Colonic mucosa (tissue), 4 donors: ENCODE measurements at regions not wholly inside any gene's neighbourhood (a gene's known extent, or its start where the extent isn't known, plus 50 kb on each side); places are given as distances from the start of the nearest gene placed in this dataset.

Experiments used
- DNase-seq: peaks from one replicate; pipeline ENCODE4 v3.0.0-alpha.2; 2020
- H3K27ac ChIP-seq: fragments of 200-600 bp; one replicate; pipeline ENCODE4 v1.8.0; 2021
- H3K27me3 ChIP-seq: fragments of 200-600 bp; one replicate; pipeline ENCODE4 v1.8.0; 2021
- H3K36me3 ChIP-seq: fragments of 200-600 bp; one replicate; pipeline ENCODE4 v1.8.0; 2021
- H3K4me1 ChIP-seq: fragments of 200-600 bp; one replicate; pipeline ENCODE4 v1.8.0; 2021; ENCODE audit warnings: mild to moderate bottlenecking
- H3K4me3 ChIP-seq: fragments of 200-600 bp; one replicate; pipeline ENCODE4 v1.8.0; 2021
- H3K9ac ChIP-seq, 2 donors: one replicate each; pipeline ENCODE4 v1.7.0; 2013; ENCODE audit warnings: control low read depth in 2 of 2, low read depth in 2 of 2, low read length in 2 of 2
- H3K9me3 ChIP-seq: fragments of 200-600 bp; one replicate; pipeline ENCODE4 v1.8.0; 2021
- CTCF ChIP-seq: fragments of 200-600 bp; IDR thresholded peaks from one replicate; pipeline ENCODE4 v1.8.0; 2022; ENCODE audit warnings: antibody characterized with exemption, mild to moderate bottlenecking
- intact Hi-C: fragments of 100-400 bp; cut with DNase I; formaldehyde crosslinking; loops from one replicate; pipeline ENCODE4 v1.14.1; 2022
- donor health status: healthy.
- donor health status: DM: no; HTN: no; CAD: no.
- donor health status: DM: no; HTN: no; CAD: no.

GRCh38 chr11:11192541-11192940 lies 160.5 kb downstream of the CSNK2A3 start:
- no peaks in the 10 kb centered on the region for H3K36me3 ChIP-seq
- no peaks in the 10 kb centered on the region for H3K4me1 ChIP-seq
- no peak overlapping the region for H3K4me3 ChIP-seq
- no peak overlapping the region for H3K27ac ChIP-seq
- intact Hi-C loops, result no loop called here
- no peak overlapping the region for H3K9ac ChIP-seq
- H3K9me3 ChIP-seq, result no peaks in the 10 kb centered on the region
- DNase-seq, result no peak
- no peak for TF ChIP-seq CTCF
- no peaks in the 10 kb centered on the region for H3K27me3 ChIP-seq

GRCh38 chr11:11189506-11189905 lies 163.5 kb downstream of the CSNK2A3 start:
- intact Hi-C loops, result no loop called here
- TF ChIP-seq CTCF, result no peak
- H3K36me3 ChIP-seq, result no peaks in the 10 kb centered on the region
- H3K4me1 ChIP-seq, result no peaks in the 10 kb centered on the region
- H3K9ac ChIP-seq, result no peak overlapping the region
- H3K27me3 ChIP-seq, result no peaks in the 10 kb centered on the region
- H3K9me3 ChIP-seq, result no peaks in the 10 kb centered on the region
- H3K4me3 ChIP-seq, result no peak overlapping the region
- no peak overlapping the region for H3K27ac ChIP-seq
- no peak for DNase-seq

DNA sequence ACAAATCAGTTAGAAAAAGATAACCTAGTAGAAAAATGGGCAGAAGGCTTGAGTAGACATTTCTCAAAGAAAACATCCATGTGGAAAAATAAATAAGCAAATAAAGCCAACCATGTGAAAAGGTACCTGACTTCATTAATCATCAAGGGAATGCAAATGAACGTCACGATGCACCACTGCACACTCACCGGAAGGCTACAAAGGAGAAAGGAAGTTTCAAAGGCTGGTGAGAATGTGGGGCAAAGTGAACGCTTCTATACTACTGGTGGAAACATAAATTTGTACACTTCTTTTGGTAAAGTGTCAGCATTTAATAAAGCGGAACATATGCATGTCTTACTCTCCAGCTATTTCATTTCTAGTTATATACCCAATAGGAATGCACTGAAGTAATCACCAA lies 166.8 kb downstream of the CSNK2A3 start:
- no peak overlapping the region for H3K27ac ChIP-seq
- DNase-seq, result no peak
- no peaks in the 10 kb centered on the region for H3K9me3 ChIP-seq
- no peak overlapping the region for H3K9ac ChIP-seq
- intact Hi-C loops, result no loop called here
- H3K36me3 ChIP-seq, result no peaks in the 10 kb centered on the region
- H3K27me3 ChIP-seq, result no peaks in the 10 kb centered on the region
- H3K4me3 ChIP-seq, result no peak overlapping the region
- no peak for TF ChIP-seq CTCF
- no peaks in the 10 kb centered on the region for H3K4me1 ChIP-seq

GRCh38 chr11:11182261-11182660 lies 170.8 kb downstream of the CSNK2A3 start:
- Histone ChIP-seq H3K9ac (no peak overlapping the region), H3K4me1 (no peaks in the 10 kb centered on the region), H3K36me3 (no peaks in the 10 kb centered on the region), H3K4me3 (no peak overlapping the region), H3K27me3 (no peaks in the 10 kb centered on the region), H3K27ac (no peak overlapping the region), H3K9me3 (no peaks in the 10 kb centered on the region)
- no peak for DNase-seq
- TF ChIP-seq CTCF, result no peak
- intact Hi-C loops, result no loop called here

- Histone ChIP-seq H3K27me3 (no peaks in the 10 kb centered on the region), H3K27ac (no peak overlapping the region), H3K9me3 (no peaks in the 10 kb centered on the region), H3K36me3 (no peaks in the 10 kb centered on the region), H3K4me1 (no peaks in the 10 kb centered on the region), H3K9ac (no peak overlapping the region), H3K4me3 (no peak overlapping the region)
- intact Hi-C loops, result no loop called here
- no peak for TF ChIP-seq CTCF
- no peak for DNase-seq
Measured at GRCh38 chr11:11178671-11179638, 174.1 kb downstream of the CSNK2A3 start.
